Stimulated activated CD8-positive, alpha-beta memory T cell treated with anti-CD3 and anti-CD28 coated beads, Interleukin-4, amount 100 ng/mL, for 24 hours (primary cell): ENCODE measurements at regions not wholly inside any gene's neighbourhood (a gene's known extent, or its start where the extent isn't known, plus 50 kb on each side); places are given as distances from the start of the nearest gene placed in this dataset.
"Not testable (repeated sequence)": the region's sequence is repeated elsewhere in the genome, so short reads cannot be mapped to it uniquely, and the experiment has no call there.

Source experiments
- DNase-seq: peaks from one replicate; pipeline ENCODE4 v3.0.0-alpha.2; 2020; ENCODE audit warnings: low read depth

DNA sequence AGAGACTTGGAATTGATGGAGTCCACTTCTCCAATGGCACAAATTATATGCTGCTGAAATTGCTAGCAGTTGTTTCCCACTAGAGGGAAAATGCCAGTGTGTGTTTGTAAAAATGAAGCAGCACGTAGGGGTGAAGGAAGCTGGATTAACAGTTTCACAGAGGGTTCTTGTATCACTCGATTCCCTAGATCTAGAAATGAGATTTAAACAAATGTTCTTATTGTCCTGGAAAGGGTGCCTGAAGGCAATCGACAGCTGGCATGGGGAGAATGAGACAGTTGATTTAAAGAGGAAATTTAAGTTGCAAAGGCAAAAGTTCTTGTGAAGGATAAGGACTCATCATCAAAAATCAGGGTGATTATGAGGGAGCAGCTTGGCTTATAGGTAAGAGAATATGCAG, 234.8 kb upstream of the ARPP21 start:
- DNase-seq = no peak

GRCh38 chr3:35408882-35409281, 230.4 kb upstream of the ARPP21 start:
- DNase-seq = no peak

GRCh38 chr3:35409991-35410390, 229.3 kb upstream of the ARPP21 start:
- no peak for DNase-seq

DNA sequence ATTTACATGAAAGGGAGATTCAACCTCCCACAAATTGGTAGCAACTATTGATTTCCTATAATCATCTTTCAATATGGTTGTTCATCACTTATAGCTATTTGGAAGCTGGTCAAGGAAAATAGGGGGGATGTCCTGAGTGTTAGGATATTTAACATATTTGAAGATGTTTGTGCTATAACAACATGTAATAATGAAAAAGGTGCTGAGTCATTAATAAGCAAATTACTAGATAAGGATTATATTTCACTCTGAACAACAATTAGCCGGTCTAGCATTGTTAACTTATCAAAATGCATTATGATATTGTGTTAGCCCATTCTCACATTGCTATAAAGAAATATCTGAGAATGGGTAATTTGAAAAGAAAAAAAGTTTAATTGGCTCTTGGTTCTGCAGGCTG, 225.8 kb upstream of the ARPP21 start:
- DNase-seq = no peak

DNA sequence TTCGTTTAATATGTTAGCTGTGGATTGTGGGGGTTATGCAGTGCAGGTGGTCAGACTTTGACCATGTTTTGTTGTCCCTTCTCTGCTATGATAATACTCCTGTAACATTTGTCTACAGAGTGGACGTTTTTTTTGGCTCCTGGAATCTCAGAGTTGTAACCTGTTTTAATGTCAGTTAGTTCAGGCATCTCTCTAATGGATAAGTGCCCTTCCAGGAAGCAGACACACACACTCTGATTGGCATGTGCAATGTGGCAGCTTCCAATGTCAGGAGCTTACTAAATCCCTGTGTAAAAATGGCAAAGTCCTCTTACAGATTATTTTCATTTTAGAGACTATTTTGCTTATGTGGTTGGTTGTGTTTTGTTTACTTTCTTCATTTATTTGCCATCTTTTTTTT, 222.2 kb upstream of the ARPP21 start:
- no peak for DNase-seq

GRCh38 chr3:35422101-35422500, 217.2 kb upstream of the ARPP21 start:
- DNase-seq = no peak

- no peak for DNase-seq
Measured at GRCh38 chr3:35422836-35423601, 216.3 kb upstream of the ARPP21 start.

GRCh38 chr3:35426366-35426958, 212.9 kb upstream of the ARPP21 start:
- no peak for DNase-seq

GRCh38 chr3:35437381-35437780, 201.9 kb upstream of the ARPP21 start:
- no peak for DNase-seq

DNA sequence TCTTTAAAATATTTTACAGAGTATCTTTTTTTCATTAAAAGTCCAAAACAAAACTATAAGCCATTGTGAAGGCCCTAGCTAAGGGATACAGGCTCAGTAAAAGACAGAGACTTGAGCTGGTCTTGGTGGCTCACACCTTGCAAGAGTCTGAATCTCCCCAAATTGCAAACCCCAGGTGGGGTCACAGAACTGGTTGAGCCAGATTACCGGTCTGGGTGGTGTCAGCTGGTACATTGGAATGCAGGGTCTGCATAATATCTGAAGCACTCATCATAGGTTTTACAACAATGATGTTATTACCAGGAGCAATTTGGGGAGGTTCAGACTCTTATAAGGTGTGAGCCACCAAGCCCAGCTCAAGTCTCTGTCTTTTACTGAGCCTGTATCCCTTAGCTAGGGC, 201.2 kb upstream of the ARPP21 start:
- DNase-seq = no peak

- DNase-seq = no peak
Measured at GRCh38 chr3:35439663-35440062, 199.7 kb upstream of the ARPP21 start.

DNA sequence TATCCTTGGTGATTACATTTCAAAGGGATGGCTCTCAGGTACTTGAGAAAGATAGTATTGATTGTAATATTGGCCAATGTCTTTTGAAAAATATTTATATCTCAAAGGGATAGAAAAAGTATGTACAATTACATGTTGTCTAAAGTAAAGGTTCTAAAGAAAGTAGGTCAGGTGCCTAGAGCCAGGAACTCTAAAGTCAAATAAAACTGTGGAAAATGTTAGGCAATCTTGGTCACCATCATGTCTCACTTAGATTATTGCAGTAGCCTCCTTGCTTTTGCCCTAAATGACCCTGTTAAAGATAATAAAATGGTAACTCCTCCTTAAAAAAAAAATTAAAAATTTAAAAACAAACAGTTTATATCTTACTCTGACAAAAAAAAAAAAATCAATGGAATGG, 198.5 kb upstream of the ARPP21 start:
- no peak for DNase-seq

DNA sequence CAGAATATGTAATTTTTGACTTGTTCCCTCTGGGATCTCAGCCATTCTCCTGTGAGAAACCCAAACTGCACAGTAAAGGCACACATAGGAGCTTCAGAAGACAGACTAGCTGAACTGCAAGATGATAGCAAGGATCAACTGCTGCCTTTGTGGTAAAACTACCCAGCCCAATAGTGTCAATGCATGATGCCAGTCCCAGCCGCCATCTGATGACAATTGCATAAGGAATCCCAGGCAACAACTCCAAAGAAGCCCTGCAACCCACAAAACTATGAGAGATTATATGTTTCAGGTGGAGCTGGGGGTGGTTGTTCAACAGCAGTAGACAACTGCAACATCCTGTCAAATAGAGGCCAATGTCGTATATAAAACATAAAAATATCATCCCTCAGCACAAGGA, 192.4 kb upstream of the ARPP21 start:
- DNase-seq = no peak

- no peak for DNase-seq
Measured at GRCh38 chr3:35448121-35448520, 191.2 kb upstream of the ARPP21 start.

DNA sequence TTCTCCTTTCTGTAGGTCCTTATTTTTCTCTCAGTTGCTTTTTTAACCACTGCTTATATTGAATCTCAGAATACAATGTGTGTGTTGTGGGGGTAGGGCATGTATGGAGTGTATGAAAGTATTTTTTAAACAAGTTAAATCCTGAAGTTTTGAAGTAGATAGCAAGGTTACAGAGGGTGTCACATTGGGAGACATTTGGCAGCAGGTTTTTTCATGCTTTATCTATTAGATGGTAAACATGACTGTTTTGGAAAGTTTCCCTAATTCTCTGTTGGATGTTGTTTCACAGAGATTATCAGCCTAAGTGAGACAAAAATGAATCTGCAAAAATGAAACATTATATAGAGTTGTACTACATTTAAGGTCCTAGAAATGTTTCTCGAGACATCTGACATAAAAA, 190.6 kb upstream of the ARPP21 start:
- no peak for DNase-seq

- not testable (repeated sequence) for DNase-seq
Measured at GRCh38 chr3:35454819-35455218, 184.5 kb upstream of the ARPP21 start.

DNA sequence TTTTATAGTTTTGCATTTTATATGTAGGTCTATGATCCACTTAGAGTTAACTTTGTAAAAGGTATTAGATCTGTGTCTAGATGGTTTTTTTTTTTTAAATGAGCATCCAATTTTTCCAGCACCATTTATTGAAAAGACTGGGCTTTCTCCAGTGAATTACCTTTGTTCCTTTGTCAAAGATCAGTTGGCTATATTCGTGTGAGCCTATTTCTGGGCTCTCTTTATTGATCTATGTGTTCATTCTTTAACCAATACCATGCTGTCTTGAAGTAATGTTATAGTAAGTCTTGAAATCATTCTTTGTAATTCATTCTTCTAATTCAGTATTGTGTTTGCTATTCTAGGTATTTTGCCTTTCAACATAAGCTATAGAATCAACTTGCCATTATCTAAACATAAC, 165.4 kb upstream of the ARPP21 start:
- DNase-seq = no peak

GRCh38 chr3:35482566-35482965, 156.8 kb upstream of the ARPP21 start:
- DNase-seq = not testable (repeated sequence)

DNA sequence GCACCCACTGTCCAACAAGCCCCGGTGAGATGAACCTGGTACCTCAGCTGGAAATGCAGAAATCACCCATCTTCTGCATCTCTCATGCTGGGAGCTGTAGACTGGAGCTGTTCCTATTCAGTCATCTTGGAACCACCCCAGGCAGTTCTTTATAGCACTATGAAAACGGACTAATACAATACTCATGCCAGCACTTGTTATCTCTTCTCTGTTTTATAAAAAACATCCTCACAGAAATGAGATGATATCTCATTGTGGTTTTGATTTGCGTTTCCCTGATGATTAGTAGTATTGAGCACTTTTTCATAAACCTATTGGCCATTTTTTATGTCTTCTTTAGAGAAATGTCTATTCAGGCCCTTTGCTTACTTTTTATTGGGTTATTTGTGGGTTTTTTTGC, 156.2 kb upstream of the ARPP21 start:
- DNase-seq = no peak

DNA sequence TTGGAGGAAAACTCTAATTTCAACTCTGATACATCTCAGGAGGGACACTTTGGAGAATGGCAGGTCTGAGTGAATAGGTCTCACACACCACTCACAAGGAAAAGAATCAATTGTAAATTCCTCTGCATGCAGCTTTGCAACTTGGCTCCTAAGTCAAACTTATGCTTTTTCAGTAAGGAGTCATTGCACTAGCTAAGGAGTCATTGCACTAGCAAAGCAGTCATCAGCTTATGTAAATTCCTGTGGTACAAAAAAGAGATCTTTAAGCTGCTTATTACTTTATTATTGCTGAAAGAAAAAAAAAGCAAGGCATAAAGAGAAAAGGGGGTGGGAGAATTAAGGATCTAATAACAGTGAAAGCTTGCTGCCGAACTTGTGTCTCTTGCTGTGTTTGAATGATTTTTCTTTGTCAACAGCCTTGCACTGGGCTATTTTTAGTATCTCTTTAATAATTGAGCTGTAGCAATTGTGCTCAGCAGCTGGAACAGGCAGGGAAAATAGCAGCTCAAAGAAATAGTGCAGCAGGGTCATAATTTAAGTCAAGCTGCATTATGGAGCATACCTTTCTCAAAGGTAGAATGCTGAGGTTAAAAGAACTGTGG, 154.3 kb upstream of the ARPP21 start:
- DNase-seq = no peak

- DNase-seq = no peak
Measured at GRCh38 chr3:35486295-35486694, 153.0 kb upstream of the ARPP21 start.

GRCh38 chr3:35487376-35487775, 151.9 kb upstream of the ARPP21 start:
- DNase-seq = no peak

DNA sequence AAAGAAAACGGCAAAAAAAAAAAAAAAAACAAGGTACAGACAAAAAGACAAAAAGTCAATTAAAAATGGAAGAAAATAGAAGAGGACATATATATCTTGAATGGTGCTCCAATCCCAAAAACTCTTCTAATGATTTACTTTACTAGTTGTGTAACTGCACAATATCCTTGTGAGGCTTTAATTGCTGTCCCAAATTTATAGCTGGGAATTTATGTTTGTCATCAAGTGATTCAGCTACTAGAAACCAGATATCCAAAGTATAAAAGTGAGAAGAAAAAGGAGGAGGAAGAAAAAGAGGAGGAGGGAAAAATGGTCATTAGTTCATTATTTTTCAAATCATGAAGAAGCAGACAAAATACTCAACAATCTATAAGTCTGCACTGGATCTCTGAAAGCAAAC, 150.8 kb upstream of the ARPP21 start:
- DNase-seq = no peak

DNA sequence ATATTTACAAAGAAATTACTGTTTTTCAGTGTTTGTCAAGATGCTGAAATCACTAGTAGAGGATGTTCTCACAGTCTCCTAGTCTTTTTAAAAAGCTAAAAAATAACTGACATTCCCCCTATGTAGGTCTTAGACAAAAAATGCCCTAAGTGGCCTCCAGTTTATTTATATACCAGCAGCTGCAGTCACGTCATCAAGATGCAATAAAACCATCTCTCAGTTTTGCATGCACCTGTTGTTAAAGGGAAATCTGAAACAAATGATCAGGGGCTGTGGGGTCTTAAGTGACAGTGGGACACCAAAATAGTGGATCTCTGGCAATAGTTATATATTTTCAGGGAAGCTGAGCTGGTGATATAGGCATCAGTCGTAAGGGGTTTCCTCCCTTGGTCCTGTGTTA, 146.5 kb upstream of the ARPP21 start:
- no peak for DNase-seq
